ENCODE measurements at regions not wholly inside any gene's neighbourhood (a gene's known extent, or its start where the extent isn't known, plus 50 kb on each side); places are given as distances from the start of the nearest gene placed in this dataset.
"Not testable (repeated sequence)": the region's sequence is repeated elsewhere in the genome, so short reads cannot be mapped to it uniquely, and the experiment has no call there.

DNA sequence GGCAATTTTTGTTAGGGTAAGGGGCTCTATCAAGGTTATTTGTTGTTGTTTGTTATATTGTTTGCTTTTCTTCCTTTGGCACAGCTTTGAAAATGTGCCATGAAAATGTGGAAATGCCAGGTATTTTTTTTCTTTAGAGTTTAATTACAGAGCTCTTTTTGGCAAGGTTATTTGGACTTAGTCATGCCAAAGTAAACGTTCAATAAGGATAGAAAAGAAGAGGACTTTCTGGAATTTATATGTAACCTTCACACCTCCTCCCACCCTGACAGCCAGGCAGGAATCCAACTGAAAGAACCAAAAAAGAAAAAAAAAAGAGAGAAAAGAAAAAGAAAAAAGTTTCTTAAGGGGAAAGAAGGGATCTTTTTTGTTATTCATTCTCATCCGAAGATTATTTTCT, 217.8 kb downstream of the KITLG start:
- Mint-ChIP-seq H3K9me3 (no peaks in the 10 kb centered on the region), H3K4me1 (ENCODE audit: unreplicated experiment) (no peaks in the 10 kb centered on the region), H3K36me3 (no peaks in the 10 kb centered on the region), H3K27ac (no peak overlapping the region), H3K27me3 (no peaks in the 10 kb centered on the region), H3K4me3 (no peak overlapping the region)
- DNase-seq (ENCODE audit: extremely low spot score, unreplicated experiment): no peak
- TF ChIP-seq, protein P1, sequence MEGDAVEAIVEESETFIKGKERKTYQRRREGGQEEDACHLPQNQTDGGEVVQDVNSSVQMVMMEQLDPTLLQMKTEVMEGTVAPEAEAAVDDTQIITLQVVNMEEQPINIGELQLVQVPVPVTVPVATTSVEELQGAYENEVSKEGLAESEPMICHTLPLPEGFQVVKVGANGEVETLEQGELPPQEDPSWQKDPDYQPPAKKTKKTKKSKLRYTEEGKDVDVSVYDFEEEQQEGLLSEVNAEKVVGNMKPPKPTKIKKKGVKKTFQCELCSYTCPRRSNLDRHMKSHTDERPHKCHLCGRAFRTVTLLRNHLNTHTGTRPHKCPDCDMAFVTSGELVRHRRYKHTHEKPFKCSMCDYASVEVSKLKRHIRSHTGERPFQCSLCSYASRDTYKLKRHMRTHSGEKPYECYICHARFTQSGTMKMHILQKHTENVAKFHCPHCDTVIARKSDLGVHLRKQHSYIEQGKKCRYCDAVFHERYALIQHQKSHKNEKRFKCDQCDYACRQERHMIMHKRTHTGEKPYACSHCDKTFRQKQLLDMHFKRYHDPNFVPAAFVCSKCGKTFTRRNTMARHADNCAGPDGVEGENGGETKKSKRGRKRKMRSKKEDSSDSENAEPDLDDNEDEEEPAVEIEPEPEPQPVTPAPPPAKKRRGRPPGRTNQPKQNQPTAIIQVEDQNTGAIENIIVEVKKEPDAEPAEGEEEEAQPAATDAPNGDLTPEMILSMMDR (conservative IDR thresholded peaks at IDR 0.05): no peak

DNA sequence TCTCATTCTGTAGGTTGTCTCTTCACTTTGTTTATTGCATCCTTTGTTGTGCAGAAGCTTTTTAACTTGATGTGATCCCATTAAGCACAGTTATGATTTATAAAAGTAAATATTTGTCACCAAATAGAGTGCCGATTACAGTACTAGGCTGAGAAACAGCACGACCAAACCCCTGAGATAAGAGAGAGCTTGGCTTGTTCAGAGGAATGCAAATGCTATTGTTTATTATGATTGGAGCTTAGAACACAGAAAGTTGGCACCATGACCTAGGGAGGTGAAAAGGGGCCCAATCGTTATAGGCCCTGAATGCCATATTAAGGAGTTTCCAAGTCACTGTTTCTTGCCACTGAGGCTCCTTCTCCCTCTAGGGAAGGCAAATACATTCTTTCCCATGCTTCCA, 214.9 kb downstream of the KITLG start:
- H3K27me3 Mint-ChIP-seq: no peaks in the 10 kb centered on the region
- no peak overlapping the region for H3K27ac Mint-ChIP-seq
- H3K9me3 Mint-ChIP-seq: no peaks in the 10 kb centered on the region
- no peaks in the 10 kb centered on the region for H3K4me1 Mint-ChIP-seq (ENCODE audit: unreplicated experiment)
- no peaks in the 10 kb centered on the region for H3K36me3 Mint-ChIP-seq
- TF ChIP-seq, protein P1 (conservative IDR thresholded peaks at IDR 0.05): no peak
- no peak for DNase-seq (ENCODE audit: extremely low spot score, unreplicated experiment)
- H3K4me3 Mint-ChIP-seq: no peak overlapping the region

DNA sequence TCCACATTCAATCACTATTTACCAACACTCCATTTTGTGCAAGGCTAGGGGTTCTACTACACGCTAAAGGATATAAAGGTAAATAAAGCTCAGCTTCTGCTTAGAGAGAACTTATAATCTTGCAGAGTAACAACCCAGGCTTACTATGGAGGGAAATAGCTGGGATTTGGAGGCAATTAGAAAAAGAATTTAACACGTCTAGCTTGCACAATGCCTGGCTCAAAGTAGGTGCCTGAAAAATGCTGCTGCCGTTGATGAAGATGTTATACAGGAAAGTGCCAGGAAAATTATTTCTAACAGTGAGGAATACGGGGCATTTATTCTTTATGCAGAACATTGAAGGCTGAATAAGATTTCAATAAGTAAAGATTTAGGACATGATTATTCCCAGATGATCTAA, 214.2 kb downstream of the KITLG start:
- no peak for DNase-seq (ENCODE audit: extremely low spot score, unreplicated experiment)
- Mint-ChIP-seq H3K9me3 (no peaks in the 10 kb centered on the region), H3K4me1 (ENCODE audit: unreplicated experiment) (no peaks in the 10 kb centered on the region), H3K27ac (no peak overlapping the region), H3K36me3 (no peaks in the 10 kb centered on the region), H3K27me3 (no peaks in the 10 kb centered on the region), H3K4me3 (no peak overlapping the region)
- TF ChIP-seq, protein P1 (conservative IDR thresholded peaks at IDR 0.05): no peak

DNA sequence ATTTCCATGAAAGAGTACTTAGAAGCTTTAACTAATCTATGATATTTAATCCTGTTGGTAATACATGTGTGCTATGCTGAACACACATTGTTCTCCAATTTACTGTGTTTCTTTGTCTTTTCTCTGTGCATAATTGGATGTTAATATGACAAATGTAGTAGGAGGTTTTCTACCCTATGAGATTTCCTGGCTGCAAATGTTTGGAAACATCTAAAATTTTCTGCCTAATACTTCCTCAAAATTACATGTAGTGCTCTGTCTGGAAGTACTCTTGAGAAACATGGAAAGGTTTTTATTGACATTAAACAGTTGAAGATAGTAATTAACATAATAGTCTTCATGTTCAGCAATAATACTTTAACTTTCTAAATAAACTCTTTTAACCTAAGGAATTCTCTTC, 213.0 kb downstream of the KITLG start:
- Mint-ChIP-seq H3K27me3 (no peaks in the 10 kb centered on the region), H3K27ac (no peak overlapping the region), H3K4me1 (ENCODE audit: unreplicated experiment) (no peaks in the 10 kb centered on the region), H3K36me3 (no peaks in the 10 kb centered on the region), H3K4me3 (no peak overlapping the region), H3K9me3 (no peaks in the 10 kb centered on the region)
- no peak for DNase-seq (ENCODE audit: extremely low spot score, unreplicated experiment)
- TF ChIP-seq, protein P1 (conservative IDR thresholded peaks at IDR 0.05): no peak

DNA sequence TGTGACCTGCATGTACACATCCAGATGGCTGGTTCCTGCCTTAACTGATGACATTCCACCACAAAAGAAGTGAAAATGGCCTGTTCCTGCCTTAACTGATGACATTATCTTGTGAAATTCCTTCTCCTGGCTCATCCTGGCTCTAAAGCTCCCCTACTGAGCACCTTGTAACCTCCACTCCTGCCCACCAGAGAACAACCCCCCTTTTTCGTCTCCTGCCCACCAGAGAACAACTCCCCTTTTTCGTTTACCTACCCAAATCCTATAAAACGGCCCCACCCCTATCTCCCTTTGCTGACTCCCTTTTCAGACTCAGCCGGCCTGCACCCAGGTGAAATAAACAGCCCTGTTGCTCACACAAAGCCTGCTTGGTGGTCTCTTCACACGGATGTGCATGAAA, 212.2 kb downstream of the KITLG start:
- not testable (repeated sequence) for H3K27me3 Mint-ChIP-seq; H3K36me3 Mint-ChIP-seq; H3K4me1 Mint-ChIP-seq (ENCODE audit: unreplicated experiment); DNase-seq (ENCODE audit: extremely low spot score, unreplicated experiment); H3K9me3 Mint-ChIP-seq; H3K4me3 Mint-ChIP-seq; H3K27ac Mint-ChIP-seq

DNA sequence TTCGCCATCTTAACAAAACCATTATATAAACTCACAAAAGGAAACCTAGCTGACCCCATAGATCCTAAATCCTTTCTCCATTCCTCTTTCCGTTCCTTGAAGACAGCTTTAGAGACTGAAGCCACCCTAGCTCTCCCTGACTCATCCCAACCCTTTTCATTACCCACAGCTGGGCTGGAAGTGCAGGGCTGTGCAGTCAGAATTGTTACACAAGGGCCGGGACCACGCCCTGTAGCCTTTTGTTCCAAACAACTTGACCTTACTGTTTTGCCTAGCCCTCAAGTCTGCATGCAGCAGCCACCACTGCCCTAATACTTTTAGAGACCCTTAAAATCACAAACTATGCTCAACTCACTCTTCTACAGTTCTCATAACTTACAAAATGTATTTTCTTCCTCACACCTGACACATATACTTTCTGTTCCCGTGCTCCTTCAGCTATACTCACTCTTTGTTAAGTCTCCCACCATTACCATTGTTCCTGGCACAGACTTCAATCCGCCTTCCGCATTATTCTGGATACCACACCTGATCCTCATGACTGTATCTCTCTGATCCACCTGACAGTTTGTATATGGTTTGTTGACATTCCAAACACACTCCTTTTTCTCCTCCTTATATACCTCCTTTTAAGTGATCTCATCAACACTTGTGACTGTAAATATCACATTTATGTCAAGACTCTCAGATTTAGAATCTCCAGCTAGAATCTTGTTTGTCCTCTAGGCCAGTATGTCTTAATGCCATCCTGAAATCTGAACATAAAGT, 208.7 kb downstream of the KITLG start:
- Mint-ChIP-seq H3K36me3 (no peaks in the 10 kb centered on the region), H3K27ac (no peak overlapping the region), H3K4me3 (no peak overlapping the region), H3K27me3 (no peaks in the 10 kb centered on the region), H3K4me1 (ENCODE audit: unreplicated experiment) (no peaks in the 10 kb centered on the region), H3K9me3 (no peaks in the 10 kb centered on the region)
- TF ChIP-seq, protein P1 (conservative IDR thresholded peaks at IDR 0.05): no peak
- no peak for DNase-seq (ENCODE audit: extremely low spot score, unreplicated experiment)
